ENCODE measurements at regions not wholly inside any gene's neighbourhood (a gene's known extent, or its start where the extent isn't known, plus 50 kb on each side); places are given as distances from the start of the nearest gene placed in this dataset.

GRCh38 chr15:46328821-46329220 lies 694.0 kb downstream of the SQOR start:
- DNase-seq = no peak

DNA sequence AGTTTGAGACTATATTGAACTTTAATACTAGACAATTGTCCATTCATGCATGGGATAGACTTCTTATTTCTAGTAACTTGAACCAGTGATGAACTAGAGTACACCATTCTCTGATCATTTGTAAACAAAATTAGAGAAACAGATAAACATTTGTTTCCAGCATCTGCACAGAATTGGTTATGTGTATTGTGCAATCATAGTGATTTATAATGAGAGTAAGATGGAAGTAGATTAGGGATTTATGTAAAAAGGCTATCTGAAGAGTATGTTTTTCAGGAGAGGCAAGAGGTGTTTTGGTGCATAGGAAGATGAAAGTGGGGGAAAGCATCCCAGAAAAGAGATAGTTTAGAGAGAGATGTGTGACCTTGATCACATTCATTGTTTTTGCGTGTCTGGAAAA lies 695.0 kb downstream of the SQOR start:
- no peak for DNase-seq

DNA sequence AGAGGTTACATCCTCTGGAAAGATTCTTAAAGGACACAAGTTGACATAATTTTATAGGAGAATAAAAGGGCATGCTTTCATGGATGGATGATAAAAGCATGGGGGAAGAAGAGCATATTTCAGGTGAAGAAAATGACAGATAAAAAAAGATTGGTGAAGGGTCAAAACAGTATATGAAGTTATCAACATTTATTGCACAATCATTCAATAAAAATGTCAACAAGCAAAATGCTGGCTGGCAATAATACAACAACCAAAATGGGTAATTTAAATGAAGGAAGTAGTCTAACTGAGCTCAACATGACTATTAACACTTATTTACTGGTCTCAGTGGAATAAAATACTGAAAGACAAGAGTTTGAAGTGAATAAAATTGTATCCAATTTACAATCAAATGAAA lies 696.7 kb downstream of the SQOR start:
- no peak for DNase-seq

DNA sequence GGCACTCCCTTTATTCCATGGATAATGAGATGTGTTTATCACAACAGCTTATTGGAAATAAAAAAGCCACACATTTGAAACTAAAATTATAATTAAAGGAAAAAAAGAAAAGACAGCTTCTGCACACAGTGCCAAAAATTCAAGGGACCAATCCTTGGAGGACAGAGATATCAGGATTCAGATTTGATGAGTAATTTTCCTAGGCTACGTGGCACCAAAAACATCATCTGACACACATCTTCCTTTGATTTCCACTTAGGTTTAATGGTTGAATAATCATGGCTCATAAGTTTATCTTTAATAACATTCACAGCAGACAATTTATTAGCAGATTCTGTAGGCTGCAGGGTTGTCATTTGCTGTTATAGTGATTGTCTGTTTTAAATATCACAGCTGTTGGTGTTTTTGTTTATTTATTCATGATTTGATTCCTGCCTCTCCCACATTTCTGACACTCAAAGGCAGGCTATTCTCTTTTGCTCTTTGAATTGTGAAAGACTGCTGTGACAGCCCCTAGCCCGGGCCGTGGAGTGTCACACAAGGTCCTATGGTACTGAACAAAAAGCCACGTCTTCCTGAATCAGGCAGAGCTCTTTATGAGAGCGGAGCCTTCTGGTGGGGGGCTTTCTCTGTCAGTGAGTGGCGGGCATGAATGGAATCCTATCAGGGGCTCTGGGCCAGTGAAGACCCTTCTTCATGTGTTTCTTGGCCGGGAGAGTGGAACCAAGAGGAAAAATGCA lies 708.5 kb downstream of the SQOR start:
- no peak for DNase-seq

- DNase-seq = no peak
Measured at GRCh38 chr15:46344115-46344724, 709.4 kb downstream of the SQOR start.

DNA sequence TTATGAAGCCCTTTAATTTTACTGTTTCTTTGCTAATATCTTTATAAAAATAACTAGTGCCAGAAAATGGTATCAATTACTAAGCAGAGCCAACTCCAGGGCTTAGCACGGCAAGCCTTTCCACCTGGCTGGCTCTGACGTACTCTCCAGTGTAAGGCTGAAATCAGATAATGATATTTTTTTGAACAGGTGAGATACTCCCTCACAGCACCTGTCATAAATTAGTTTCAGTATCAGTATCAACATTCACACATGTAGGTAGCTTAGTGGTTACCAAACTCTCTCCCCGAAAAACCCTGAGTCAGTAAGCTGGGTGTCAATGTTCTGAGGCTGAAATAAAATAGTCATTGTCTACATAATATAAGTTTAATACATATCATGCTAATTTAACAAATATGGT lies 710.1 kb downstream of the SQOR start:
- no peak for DNase-seq

GRCh38 chr15:46354443-46354842 lies 719.6 kb downstream of the SQOR start:
- DNase-seq = no peak

- DNase-seq = no peak
Measured at GRCh38 chr15:46365572-46365971, 730.7 kb downstream of the SQOR start.

- DNase-seq = no peak
Measured at GRCh38 chr15:46366360-46367007, 731.7 kb downstream of the SQOR start.

GRCh38 chr15:46383978-46384377 lies 749.1 kb downstream of the SQOR start:
- DNase-seq = no peak

DNA sequence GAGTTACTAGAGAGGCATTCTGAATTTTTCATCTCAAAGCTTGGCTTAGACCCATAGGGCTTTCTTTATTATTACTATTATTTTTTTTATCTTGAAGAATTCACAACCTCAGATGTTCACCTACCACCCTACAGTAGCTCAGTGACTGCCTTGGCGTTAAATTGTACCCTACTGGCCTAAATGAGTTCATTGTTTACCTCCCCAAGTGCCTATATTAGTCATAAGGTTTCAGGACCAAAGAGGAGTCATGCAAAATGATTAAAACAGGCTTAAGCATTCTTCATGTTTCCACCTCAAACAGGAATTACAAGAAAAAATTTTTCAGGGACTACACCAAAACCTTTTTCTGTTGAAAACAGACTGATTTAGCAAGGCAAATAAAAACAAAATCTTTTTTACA lies 751.5 kb downstream of the SQOR start:
- DNase-seq = no peak

DNA sequence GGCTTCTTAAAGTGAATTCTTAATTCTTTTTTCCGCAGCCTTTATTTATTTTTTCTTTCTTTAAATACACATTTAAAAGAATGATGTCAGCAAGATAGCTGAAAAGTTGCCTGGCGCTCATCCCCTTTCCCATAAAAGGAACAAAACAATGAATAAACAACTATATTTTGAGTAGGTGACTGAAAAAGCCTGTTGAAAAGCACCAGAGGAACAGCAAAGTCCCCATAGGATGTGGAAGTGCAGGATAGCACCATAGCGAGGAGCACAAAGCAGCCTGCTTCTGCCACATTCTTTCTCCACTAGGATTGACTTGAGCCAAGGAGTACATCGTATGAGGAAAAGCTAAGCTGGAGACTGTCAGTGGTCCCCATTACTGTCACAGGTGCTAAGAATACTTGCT lies 754.9 kb downstream of the SQOR start:
- DNase-seq = no peak

DNA sequence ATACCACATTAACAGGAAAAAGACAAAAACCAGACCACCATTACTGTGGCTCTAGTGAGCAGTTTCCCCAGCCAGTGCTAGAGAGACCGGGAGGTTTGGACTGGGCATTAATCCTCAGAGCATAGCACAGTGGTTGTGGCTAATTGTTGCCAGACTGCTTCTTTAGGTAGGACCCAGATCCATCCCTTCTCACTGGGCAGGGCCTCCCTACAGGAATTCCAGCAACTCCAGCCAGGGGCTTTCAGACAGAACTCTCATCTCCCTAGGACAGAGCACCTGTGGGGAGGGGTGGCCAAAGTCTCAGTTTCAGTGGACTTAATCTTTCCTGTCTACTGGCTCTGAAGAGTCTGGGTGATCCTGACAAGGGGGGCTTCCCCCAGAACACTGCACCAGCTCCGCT lies 759.6 kb downstream of the SQOR start:
- no peak for DNase-seq

- no peak for DNase-seq
Measured at GRCh38 chr15:46408312-46408711, 773.5 kb downstream of the SQOR start.

- DNase-seq = no peak
Measured at GRCh38 chr15:46409841-46410301, 775.0 kb downstream of the SQOR start.

DNA sequence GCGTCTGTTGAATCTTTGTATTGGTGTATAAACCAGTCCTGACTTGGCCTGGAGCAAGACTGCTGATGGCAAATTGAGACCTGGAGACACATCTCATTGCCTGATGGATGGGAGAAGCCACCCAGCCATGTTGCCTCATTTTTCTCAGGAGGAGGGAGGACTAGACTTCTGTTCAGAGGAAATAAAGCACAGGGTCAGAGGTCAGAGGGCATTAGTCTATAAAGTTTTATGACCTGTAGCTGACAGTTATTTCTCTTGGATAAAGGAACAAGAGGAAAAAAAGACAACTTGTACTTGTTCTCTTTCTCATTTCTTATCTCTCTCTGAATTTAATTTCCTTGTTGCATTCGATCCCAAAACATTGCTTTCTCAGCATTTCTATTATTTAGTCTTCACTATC lies 775.9 kb downstream of the SQOR start:
- no peak for DNase-seq

GRCh38 chr15:46411900-46412299 lies 777.1 kb downstream of the SQOR start:
- DNase-seq = no peak

GRCh38 chr15:46413799-46414198 lies 779.0 kb downstream of the SQOR start:
- no peak for DNase-seq

DNA sequence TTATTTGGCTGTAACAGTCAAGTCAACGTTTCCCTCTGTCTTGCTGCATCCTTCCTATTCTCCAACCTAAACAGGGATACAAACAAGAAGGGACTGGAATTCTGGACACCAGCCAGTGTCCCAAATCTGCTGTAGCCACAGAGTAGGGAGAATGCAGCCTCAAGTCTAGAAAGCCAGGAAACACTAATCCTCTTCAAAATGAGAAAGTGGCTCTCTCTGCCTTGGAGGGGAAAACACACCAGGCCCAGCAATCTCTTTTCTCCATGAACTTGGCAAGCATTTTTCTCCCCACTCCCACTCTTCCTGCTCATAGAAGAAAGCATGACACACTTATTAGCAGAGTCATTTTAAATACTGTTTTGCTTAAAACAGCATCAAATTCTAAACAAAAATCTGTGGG lies 781.7 kb downstream of the SQOR start:
- DNase-seq = no peak

- no peak for DNase-seq
Measured at GRCh38 chr15:46420990-46421389, 786.2 kb downstream of the SQOR start.

GRCh38 chr15:46441294-46442062 lies 806.6 kb downstream of the SQOR start:
- no peak for DNase-seq

DNA sequence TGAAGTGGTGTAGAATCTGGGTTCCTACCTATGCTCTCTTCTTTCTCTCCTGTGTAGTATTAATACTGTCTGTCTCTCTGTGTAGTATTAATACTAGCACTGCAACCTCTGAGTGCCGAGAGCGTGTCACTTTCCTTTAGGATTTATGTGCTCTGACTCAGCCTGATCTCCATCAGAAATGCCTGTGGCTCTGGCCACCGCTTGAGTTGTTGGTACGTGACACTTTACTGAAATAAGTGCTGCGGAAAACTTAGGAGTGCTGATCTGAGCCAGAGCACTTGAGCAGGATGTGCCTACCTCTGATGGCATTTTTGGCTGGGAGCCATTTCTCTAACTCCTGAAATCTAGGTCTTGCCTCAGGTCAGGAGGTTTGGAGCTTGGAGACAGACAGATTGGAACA lies 807.4 kb downstream of the SQOR start:
- DNase-seq = no peak

- no peak for DNase-seq
Measured at GRCh38 chr15:46442901-46443590, 808.2 kb downstream of the SQOR start.

All from MV-4-11 (cell line).